Neutrophil (primary cell): ENCODE measurements at regions not wholly inside any gene's neighbourhood (a gene's known extent, or its start where the extent isn't known, plus 50 kb on each side); places are given as distances from the start of the nearest gene placed in this dataset.
A peak's percentile ranks its signal among the peaks of the same experiment; 100 is the strongest.

ENCODE experiments used
- H3K27ac ChIP-seq: fragments of 200-600 bp; sonication (generic); 2 replicates; pipeline ENCODE4 v1.5.1; 2016; ENCODE audit warnings: mild to moderate bottlenecking, moderate library complexity
- H3K27me3 ChIP-seq: fragments of 200-600 bp; sonication (generic); 2 replicates; pipeline ENCODE4 v1.6.0; 2016; ENCODE audit warnings: mild to moderate bottlenecking
- H3K36me3 ChIP-seq: fragments of 200-600 bp; sonication (generic); 2 replicates; pipeline ENCODE4 v1.5.1; 2017
- H3K4me1 ChIP-seq, 2 experiments: fragments of 200-600 bp in 1 of 2; sonication (generic) in 1 of 2; 1 replicate in 1 of 2; 2 replicates in 1 of 2; pipeline versions ENCODE4 v1.5.1 to v1.6.1; 2013 to 2016; ENCODE audit warnings: low read depth in 1 of 2, low read length in 1 of 2, mild to moderate bottlenecking in 1 of 2, moderate library complexity in 1 of 2; ENCODE audit not compliant: control insufficient read depth in 1 of 2, insufficient read depth in 1 of 2
- H3K4me3 ChIP-seq, 2 experiments: fragments of 200-600 bp in 1 of 2; sonication (generic) in 1 of 2; 1 replicate in 1 of 2; 2 replicates in 1 of 2; pipeline ENCODE4 v1.5.1; 2013 to 2016; ENCODE audit warnings: low read depth in 1 of 2, low read length in 1 of 2, mild to moderate bottlenecking in 1 of 2, moderate library complexity in 1 of 2
- H3K9me3 ChIP-seq: fragments of 200-600 bp; sonication (generic); 2 replicates; pipeline ENCODE4 v1.5.1; 2016
- CTCF ChIP-seq: fragments of 200-600 bp; sonication (generic); IDR thresholded peaks from 2 replicates; pipeline ENCODE4 v1.5.1; 2016; ENCODE audit warnings: antibody characterized with exemption

- Histone ChIP-seq H3K9me3 (no peaks in the 10 kb centered on the region), H3K36me3 (no peaks in the 10 kb centered on the region), H3K27ac (no peak overlapping the region), H3K4me3 (no peak overlapping the region), H3K4me1 (peaks cover 12 to 16% of the 10 kb centered on the region in 2 experiments), H3K27me3 (no peaks in the 10 kb centered on the region)
- TF ChIP-seq CTCF = peak; percentile 37
These were observed 185.6 kb upstream of the ARID2 start for GRCh38 chr12:45543887-45544286.

DNA sequence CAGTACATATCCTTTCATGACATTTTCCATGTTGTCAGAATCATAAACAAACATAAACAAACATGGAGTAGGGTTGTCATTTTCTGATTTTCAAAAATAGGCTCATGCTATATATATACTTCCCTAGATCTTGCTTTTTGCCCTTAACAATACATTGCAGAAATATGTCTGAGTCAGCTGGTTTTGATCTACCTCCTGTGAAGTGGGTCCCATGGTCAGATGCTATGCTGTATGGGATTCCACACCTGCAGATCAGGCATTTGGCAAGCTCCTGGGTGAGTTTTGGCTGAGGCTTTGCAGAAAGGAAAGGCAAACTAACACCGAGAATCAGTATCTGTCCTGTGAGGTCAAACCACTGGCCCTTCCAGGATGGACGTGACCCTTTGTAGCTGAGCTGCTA is 183.0 kb upstream of the ARID2 start:
- Histone ChIP-seq H3K4me3 (no peak overlapping the region), H3K27ac (no peak overlapping the region), H3K36me3 (no peaks in the 10 kb centered on the region), H3K9me3 (no peaks in the 10 kb centered on the region), H3K4me1 (peaks cover 5 to 7% of the 10 kb centered on the region in 2 experiments), H3K27me3 (no peaks in the 10 kb centered on the region)
- no peak for TF ChIP-seq CTCF

DNA sequence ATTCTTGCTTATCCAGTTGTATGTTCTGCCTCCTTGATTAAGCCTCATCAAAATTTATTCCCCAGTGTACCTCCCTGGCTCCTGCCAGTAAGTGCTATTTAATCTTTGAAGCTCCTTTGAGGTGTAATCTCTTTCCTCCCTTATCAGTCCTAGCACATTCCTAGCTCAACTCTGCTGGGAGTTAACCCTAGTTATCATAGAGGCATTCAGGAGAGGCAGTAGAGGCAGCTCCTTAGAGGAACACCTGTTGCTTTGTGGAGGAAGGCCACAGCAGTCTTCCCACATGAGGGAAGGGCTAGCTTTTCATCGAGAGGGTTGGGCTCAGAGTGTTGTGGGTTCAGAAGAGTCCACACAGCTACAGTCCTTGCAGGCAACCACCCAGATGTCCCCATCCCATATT is 182.4 kb upstream of the ARID2 start:
- no peaks in the 10 kb centered on the region for H3K9me3 ChIP-seq
- H3K4me1 ChIP-seq = peaks cover 5 to 7% of the 10 kb centered on the region in 2 experiments
- no peaks in the 10 kb centered on the region for H3K27me3 ChIP-seq
- no peak overlapping the region for H3K27ac ChIP-seq
- no peaks in the 10 kb centered on the region for H3K36me3 ChIP-seq
- H3K4me3 ChIP-seq = no peak overlapping the region
- no peak for TF ChIP-seq CTCF

GRCh38 chr12:45547822-45548221 is 181.7 kb upstream of the ARID2 start:
- Histone ChIP-seq H3K27ac (no peak overlapping the region), H3K4me1 (peaks cover 5 to 7% of the 10 kb centered on the region in 2 experiments), H3K9me3 (no peaks in the 10 kb centered on the region), H3K4me3 (no peak overlapping the region), H3K27me3 (no peaks in the 10 kb centered on the region), H3K36me3 (no peaks in the 10 kb centered on the region)
- no peak for TF ChIP-seq CTCF

DNA sequence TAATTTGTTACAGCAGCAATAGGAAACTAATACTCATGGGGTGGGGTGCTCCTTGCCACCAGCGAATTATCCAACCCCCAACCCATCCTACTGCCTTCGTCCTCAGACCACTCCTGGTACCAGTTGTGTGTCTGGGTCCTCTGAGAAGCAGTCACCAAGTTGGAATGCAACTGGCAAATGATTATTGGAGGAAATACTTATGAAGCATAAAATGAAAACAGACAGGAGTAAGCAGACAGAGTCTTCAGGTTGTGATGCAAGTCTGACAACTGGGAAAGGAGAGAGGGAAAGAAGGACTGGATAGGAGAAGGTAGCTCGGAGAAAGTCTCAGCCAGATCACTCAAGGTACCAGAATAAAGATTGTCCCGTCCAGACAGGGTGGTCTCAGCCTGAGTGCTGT is 181.1 kb upstream of the ARID2 start:
- H3K27me3 ChIP-seq = no peaks in the 10 kb centered on the region
- H3K9me3 ChIP-seq = no peaks in the 10 kb centered on the region
- no peak overlapping the region for H3K27ac ChIP-seq
- peaks cover 5 to 7% of the 10 kb centered on the region in 2 experiments for H3K4me1 ChIP-seq
- no peaks in the 10 kb centered on the region for H3K36me3 ChIP-seq
- no peak overlapping the region for H3K4me3 ChIP-seq
- no peak for TF ChIP-seq CTCF

DNA sequence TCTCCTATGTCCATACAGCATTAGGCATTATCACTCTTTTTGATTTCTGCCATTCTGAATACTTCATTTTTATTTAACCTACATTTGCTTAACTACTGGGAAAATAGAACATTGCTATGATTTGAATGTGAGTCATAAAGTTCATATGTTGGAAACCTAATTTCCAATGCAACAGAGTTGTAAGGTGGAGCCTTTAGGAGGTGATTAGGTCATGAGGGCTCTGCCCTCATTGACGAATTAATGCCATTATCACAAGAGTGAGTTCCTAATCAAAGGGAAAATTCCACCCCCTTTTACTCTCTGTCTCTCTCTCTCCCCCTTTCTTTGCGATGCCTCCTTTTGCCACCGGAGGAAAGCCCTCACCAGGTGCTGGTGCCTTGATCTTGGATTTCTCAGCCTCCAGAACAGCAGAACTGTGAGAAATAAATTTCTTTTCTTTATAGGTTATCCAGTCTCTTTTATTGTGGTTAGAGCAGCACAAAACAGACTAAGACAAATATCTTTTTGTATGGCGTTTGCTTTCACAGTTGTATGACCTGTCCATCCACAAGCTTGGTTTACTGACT is 180.1 kb upstream of the ARID2 start:
- Histone ChIP-seq H3K4me1 (no peaks in the 10 kb centered on the region), H3K36me3 (no peaks in the 10 kb centered on the region), H3K27me3 (no peaks in the 10 kb centered on the region), H3K4me3 (no peak overlapping the region), H3K9me3 (no peaks in the 10 kb centered on the region), H3K27ac (no peak overlapping the region)
- TF ChIP-seq CTCF = no peak
